H7 (cell line): ENCODE measurements at regions not wholly inside any gene's neighbourhood (a gene's known extent, or its start where the extent isn't known, plus 50 kb on each side); places are given as distances from the start of the nearest gene placed in this dataset.

ENCODE experiments used
- DNase-seq: peaks from one replicate; pipeline ENCODE4 v3.0.0; 2012
- H3K27me3 ChIP-seq: 2 replicates; pipeline ENCODE4 v1.6.0; 2011; ENCODE audit warnings: mild to moderate bottlenecking, low read length; ENCODE audit not compliant: control insufficient read depth, insufficient read depth
- H3K36me3 ChIP-seq: replicated peaks from 2 replicates; pipeline ENCODE4 v1.5.1; 2011; ENCODE audit warnings: low read length; ENCODE audit not compliant: control insufficient read depth, insufficient read depth
- H3K4me3 ChIP-seq: 2 replicates; pipeline ENCODE4 v1.5.1; 2011; ENCODE audit warnings: low read depth, mild to moderate bottlenecking, control low read depth, low read length, moderate library complexity; ENCODE audit not compliant: insufficient read depth

DNA sequence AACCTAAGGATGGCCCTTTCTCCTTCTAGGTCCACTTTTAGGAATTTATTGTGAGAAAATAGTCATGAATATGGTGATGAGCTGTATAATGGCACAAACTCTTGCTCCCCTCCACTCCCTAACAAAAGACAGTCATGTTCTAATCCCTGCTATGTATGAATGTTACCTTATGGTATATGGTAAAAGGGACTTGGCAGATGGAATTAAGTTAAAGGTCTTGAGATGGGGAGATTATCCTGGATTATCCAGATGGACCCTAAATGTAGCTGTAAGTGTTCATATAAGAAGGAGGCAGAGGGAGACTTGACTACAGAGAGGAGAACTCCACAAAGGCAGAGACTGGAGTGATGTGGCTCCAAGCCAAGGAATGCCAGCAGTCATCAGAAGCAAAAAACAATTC lies 296.1 kb downstream of the SOX9 start:
- DNase-seq, result no peak
- H3K36me3 ChIP-seq, result no peaks in the 10 kb centered on the region
- H3K4me3 ChIP-seq, result no peak overlapping the region
- H3K27me3 ChIP-seq, result peaks cover 2% of the 10 kb centered on the region; the same call in 1 of the 2 replicates

DNA sequence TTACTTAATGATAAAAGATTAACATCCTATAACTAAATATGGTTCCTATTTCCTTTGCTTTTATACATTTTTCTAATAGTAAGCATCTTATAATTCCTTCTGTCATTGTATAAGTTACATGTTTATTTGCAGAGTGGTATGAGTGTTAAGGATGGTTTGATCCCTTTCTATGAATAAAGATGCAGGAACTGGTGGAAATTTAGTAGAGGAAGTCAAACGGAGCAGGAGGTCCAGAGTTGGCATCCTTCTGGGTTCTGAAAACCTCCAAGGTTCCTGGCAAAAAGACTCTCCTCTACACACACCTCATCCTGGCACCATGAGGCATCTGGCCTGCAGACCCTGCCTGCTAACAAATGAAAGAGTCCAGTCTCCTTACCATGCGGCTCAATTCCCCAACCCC lies 296.8 kb downstream of the SOX9 start:
- Histone ChIP-seq H3K4me3 (no peak overlapping the region), H3K27me3 (peaks cover 2% of the 10 kb centered on the region; the same call in 1 of the 2 replicates), H3K36me3 (no peaks in the 10 kb centered on the region)
- DNase-seq, result no peak

DNA sequence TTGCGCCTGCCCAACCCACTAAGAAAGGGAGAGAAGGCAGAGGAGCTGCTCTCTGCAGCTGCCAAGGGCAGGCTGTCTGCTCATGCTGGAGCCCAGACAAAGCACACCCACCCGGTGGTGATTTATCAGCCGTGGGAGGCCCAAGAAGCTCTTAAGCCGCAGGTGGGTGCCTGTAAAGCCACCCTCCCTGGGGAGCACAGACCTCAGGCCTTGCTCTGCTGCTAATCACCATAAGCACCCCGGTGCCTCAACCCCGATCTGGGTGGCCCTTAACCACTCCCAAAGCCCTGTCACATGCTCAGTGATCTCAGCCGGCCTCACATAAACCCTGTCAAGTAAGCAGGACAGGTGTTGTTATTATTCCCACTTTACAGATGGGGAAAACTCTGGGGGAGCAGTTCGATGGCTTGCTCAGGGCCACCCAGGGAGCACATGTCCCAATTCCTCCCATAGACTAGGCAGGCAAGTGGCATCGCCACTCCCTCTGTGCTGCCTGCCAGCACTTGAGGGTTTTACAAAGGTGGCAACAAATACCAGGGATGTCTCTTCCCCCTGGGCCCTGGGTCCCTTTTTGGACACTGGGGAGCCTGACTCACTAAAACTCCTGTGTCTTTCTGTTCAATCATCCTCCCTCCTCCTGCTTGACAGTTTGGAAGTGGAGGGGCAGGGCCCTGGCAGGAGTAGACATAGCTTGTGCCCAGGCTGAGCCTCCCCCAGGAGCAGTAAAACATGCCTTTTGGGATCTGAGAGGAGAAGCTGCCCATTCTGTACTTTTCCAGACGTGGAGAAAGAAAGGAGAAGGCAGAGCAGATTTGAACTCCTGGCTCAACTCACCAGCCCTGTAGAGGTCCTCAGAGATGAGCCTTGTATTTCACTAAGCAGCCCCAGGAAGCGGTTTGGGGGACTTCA lies 299.3 kb downstream of the SOX9 start:
- Histone ChIP-seq H3K27me3 (no peaks in the 10 kb centered on the region; the same call in 1 of the 2 replicates), H3K36me3 (no peaks in the 10 kb centered on the region), H3K4me3 (no peak overlapping the region)
- no peak for DNase-seq

GRCh38 chr17:72420775-72421127 lies 299.9 kb downstream of the SOX9 start:
- Histone ChIP-seq H3K4me3 (no peak overlapping the region), H3K27me3 (no peaks in the 10 kb centered on the region; the same call in 1 of the 2 replicates), H3K36me3 (no peaks in the 10 kb centered on the region)
- DNase-seq, result no peak

GRCh38 chr17:72421128-72422092 lies 300.6 kb downstream of the SOX9 start:
- Histone ChIP-seq H3K36me3 (no peaks in the 10 kb centered on the region), H3K27me3 (no peaks in the 10 kb centered on the region; the same call in 1 of the 2 replicates), H3K4me3 (no peak overlapping the region)
- no peak for DNase-seq

- no peak overlapping the region for H3K4me3 ChIP-seq
- no peak for DNase-seq
- H3K27me3 ChIP-seq, result no peaks in the 10 kb centered on the region; the same call in 1 of the 2 replicates
- no peaks in the 10 kb centered on the region for H3K36me3 ChIP-seq
Observed at GRCh38 chr17:72422204-72422504, 301.3 kb downstream of the SOX9 start.

DNA sequence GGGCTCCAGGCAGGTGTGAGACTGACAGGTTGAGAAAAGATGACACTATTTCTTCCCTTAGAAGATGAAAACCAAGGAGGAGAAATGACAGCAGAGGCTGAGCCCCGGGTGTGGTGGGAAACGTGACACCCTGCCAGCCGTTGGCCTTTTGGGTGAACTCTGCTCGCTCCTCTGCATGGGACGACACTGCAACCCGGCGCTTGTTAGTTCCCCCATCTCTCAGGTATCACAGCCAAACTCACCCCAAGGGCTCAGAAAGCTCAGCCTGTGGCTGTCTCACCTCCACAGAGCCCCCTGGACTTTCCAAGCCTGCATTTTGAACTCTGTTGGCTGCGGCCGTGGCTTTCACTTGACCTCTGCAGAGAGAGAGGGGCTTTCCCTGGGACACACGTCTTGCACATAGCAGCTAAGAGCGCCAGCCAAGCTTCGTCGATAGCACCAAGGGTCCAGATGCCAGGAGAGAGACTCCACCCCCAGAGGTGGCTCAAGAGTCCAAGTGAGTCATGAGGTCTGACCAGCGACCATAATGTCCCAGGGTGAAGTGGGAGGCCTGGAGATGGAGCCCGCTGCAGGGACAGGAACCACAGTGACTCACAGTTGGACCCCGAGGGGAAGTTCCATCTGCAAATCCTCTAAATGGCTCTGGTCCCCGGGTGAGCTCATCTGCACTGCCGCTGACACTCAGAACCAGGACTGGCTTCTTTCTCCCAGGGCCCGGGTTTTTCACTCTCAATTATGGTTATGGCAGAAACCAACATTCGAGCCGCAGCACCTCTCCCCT lies 301.9 kb downstream of the SOX9 start:
- no peak for DNase-seq
- Histone ChIP-seq H3K36me3 (no peaks in the 10 kb centered on the region), H3K27me3 (no peaks in the 10 kb centered on the region; the same call in 1 of the 2 replicates), H3K4me3 (no peak overlapping the region)

DNA sequence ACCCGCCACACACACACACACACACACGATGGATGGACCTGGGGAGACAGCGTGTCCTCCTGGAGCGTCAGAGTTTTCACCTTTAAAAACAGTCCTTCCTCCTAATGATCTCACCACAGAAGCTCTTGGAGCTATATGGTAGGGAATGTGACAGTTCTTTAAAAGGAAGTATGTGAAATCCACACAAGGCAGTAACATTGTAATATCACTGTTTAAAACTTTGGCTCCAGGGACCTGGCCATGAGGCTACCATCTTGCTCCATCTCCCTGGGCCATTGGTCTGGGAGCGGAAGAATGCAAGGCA lies 302.4 kb downstream of the SOX9 start:
- H3K4me3 ChIP-seq, result no peak overlapping the region

DNA sequence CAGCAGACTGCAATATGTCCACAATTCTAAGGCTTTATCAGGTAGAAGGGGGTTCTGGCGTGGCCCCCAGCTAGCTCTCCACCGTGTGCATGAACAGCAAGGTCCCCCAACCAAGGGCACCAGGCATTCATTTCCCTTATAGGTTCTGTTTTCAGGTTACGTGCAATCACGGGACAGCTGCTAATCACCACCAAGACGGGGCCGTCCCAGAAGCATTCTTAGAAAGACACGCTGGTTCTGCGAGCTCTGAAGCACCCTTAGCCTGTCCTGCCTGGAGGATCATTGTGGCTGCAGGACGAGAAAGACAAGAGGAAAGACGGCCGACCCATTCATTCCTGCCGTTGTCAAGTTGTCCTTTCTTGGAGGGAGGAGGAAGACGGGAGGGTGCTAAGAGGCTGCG lies 302.9 kb downstream of the SOX9 start:
- Histone ChIP-seq H3K4me3 (no peak overlapping the region), H3K27me3 (no peaks in the 10 kb centered on the region; the same call in 1 of the 2 replicates), H3K36me3 (no peaks in the 10 kb centered on the region)
- no peak for DNase-seq

More for the DNA sequence above, 302.4 kb downstream of the SOX9 start:
- H3K36me3 ChIP-seq, result no peaks in the 10 kb centered on the region
- H3K27me3 ChIP-seq, result no peaks in the 10 kb centered on the region; the same call in 1 of the 2 replicates
- DNase-seq, result no peak

- DNase-seq, result no peak
- no peaks in the 10 kb centered on the region; the same call in 1 of the 2 replicates for H3K27me3 ChIP-seq
Observed at GRCh38 chr17:72424505-72425117, 303.8 kb downstream of the SOX9 start.

GRCh38 chr17:72425133-72425793 lies 304.4 kb downstream of the SOX9 start:
- no peaks in the 10 kb centered on the region for H3K36me3 ChIP-seq
- no peaks in the 10 kb centered on the region; the same call in 1 of the 2 replicates for H3K27me3 ChIP-seq
- no peak overlapping the region for H3K4me3 ChIP-seq
- no peak for DNase-seq

More at GRCh38 chr17:72424505-72425117, 303.8 kb downstream of the SOX9 start:
- Histone ChIP-seq H3K36me3 (no peaks in the 10 kb centered on the region), H3K4me3 (no peak overlapping the region)

DNA sequence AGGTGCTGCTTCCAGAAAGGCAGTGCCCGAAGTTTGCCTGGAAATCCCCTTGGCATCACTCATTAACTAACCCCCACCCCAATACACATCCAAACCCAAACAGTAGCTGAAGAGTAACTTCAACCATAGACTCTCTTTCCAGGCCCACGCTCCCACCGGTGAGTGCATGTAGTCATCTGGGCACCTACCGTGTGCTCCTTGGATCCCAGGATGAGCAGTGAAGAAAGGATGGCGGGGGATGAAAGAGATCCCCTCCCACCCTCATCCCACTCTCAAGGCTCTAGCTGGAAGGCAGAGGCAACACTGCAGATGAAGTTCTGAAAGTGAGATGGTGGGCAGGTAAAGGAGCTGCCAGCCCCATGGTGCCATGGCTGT lies 305.0 kb downstream of the SOX9 start:
- no peaks in the 10 kb centered on the region; the same call in 1 of the 2 replicates for H3K27me3 ChIP-seq
- no peak for DNase-seq
- H3K36me3 ChIP-seq, result no peaks in the 10 kb centered on the region
- no peak overlapping the region for H3K4me3 ChIP-seq

DNA sequence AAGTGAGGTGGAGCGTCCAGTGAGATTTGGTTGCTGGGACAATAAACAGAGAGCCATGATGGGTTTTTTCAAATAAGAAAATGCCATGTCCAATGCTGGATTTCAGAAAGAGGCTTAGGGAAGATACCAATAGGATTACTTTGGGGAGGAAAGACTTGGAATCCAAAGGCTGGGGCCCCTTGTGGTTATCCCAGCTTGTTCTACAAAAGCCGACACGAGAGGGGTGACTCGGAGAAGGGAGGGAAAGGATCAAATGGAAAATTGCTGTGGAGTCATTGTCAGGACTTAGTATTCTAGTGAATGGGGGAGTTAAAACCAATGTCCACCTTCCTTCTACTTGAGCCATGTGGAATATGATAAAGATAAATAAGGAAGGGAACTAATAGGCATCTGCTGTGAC lies 305.5 kb downstream of the SOX9 start:
- H3K36me3 ChIP-seq, result no peaks in the 10 kb centered on the region
- no peak for DNase-seq

More for the DNA sequence above, 305.5 kb downstream of the SOX9 start:
- Histone ChIP-seq H3K27me3 (no peaks in the 10 kb centered on the region; the same call in 1 of the 2 replicates), H3K4me3 (no peak overlapping the region)
